Activated CD8-positive, alpha-beta T cell treated with anti-CD3 and anti-CD28 coated beads for 36 hours (primary cell): ENCODE measurements at regions not wholly inside any gene's neighbourhood (a gene's known extent, or its start where the extent isn't known, plus 50 kb on each side); places are given as distances from the start of the nearest gene placed in this dataset.

ENCODE experiments used
- ATAC-seq: fragments of 200-7000 bp; cut with Tn5 transposase; one replicate; pipeline ENCODE4 v1.10.0; 2021; ENCODE audit warnings: mild to moderate bottlenecking, moderate library complexity
- CTCF ChIA-PET: fragments of 350-600 bp; sonication (Branson Sonifier 250); formaldehyde crosslinking; loops from one replicate; lab custom pipeline; 2021; ENCODE audit warnings: antibody characterized with exemption; lab: Charles Lee
- POLR2A ChIA-PET: fragments of 350-600 bp; sonication (Branson Sonifier 250); formaldehyde crosslinking; loops from one replicate; lab custom pipeline; 2021; ENCODE audit warnings: antibody characterized with exemption; lab: Charles Lee
- DNase-seq: peaks from one replicate; pipeline ENCODE4 v3.0.0-alpha.2; 2020
- H3K27ac Mint-ChIP-seq: one replicate; pipeline ENCODE4 v1.8.0; 2021; ENCODE audit warnings: mild to moderate bottlenecking, mixed read lengths
- H3K27me3 Mint-ChIP-seq: one replicate; pipeline ENCODE4 v1.8.0; 2021; ENCODE audit warnings: mixed read lengths
- H3K36me3 Mint-ChIP-seq: one replicate; pipeline ENCODE4 v1.8.0; 2021; ENCODE audit warnings: low read depth, mixed read lengths
- H3K4me1 Mint-ChIP-seq: one replicate; pipeline ENCODE4 v1.8.0; 2021; ENCODE audit warnings: low read depth, mixed read lengths
- H3K4me3 Mint-ChIP-seq: one replicate; pipeline ENCODE4 v1.8.0; 2021; ENCODE audit warnings: mild to moderate bottlenecking, moderate library complexity, mixed read lengths
- H3K9me3 Mint-ChIP-seq: one replicate; pipeline ENCODE4 v1.8.0; 2021; ENCODE audit warnings: mixed read lengths
- intact Hi-C: fragments of 100-400 bp; cut with micrococcal nuclease; formaldehyde crosslinking; loops from one replicate; pipeline ENCODE4 v1.10.0; 2022
- TF ChIP-seq, protein P1 (sequence below): fragments of 200-600 bp; IDR thresholded peaks from one replicate; pipeline ENCODE4 v1.8.0; 2022; ENCODE audit warnings: antibody characterized with exemption, mild to moderate bottlenecking

DNA sequence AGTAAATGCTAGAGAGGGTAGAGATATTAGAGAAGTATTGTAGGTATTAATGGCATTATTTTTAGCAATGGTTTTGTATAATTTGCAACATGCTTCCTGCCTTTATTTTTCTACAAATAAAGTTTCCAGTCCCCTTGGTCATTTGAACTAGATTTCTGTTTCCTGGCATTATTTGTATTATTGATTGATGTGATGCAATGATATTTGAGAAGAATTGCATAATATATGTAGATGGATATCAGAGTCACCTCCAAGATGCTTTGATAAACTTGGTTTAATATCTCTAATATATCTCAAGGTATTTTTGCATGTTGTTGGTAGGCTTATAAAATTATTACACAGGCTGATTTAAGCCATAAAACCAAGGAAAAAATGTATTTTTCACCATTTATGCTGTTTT, 1054.5 kb downstream of the SLITRK1 start:
- no peaks in the 10 kb centered on the region for H3K36me3 Mint-ChIP-seq
- peaks cover 3% of the 10 kb centered on the region for H3K9me3 Mint-ChIP-seq
- POLR2A ChIA-PET: no interaction called here
- TF ChIP-seq, protein P1, sequence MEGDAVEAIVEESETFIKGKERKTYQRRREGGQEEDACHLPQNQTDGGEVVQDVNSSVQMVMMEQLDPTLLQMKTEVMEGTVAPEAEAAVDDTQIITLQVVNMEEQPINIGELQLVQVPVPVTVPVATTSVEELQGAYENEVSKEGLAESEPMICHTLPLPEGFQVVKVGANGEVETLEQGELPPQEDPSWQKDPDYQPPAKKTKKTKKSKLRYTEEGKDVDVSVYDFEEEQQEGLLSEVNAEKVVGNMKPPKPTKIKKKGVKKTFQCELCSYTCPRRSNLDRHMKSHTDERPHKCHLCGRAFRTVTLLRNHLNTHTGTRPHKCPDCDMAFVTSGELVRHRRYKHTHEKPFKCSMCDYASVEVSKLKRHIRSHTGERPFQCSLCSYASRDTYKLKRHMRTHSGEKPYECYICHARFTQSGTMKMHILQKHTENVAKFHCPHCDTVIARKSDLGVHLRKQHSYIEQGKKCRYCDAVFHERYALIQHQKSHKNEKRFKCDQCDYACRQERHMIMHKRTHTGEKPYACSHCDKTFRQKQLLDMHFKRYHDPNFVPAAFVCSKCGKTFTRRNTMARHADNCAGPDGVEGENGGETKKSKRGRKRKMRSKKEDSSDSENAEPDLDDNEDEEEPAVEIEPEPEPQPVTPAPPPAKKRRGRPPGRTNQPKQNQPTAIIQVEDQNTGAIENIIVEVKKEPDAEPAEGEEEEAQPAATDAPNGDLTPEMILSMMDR: no peak
- CTCF ChIA-PET: no interaction called here
- H3K27me3 Mint-ChIP-seq: no peaks in the 10 kb centered on the region
- H3K4me3 Mint-ChIP-seq: no peak overlapping the region
- H3K27ac Mint-ChIP-seq: no peak overlapping the region
- DNase-seq (no peak), ATAC-seq (no peak)
- intact Hi-C loops: no loop called here
- H3K4me1 Mint-ChIP-seq: no peaks in the 10 kb centered on the region

DNA sequence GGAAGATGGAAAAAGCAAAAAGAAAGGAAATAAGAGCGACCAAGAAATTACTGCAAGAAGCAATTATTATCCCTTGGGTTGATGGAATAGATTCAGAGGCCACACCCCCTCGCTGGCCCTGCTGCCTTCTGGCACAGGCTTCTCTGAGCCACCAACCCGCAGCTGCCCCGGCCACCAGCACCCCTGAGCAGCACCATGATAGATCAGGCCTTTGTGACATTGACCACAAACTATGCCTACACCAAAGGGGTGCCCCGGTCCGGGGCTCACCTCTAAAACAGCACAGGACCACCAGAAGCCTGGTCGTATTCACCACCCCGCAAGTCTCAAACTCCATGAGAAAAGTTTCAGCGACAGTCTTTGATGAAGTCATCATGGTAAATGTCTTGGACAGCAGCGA, 1059.3 kb downstream of the SLITRK1 start:
- DNase-seq: no peak
- TF ChIP-seq, protein P1: no peak
- no peak for ATAC-seq
- no peaks in the 10 kb centered on the region for H3K27me3 Mint-ChIP-seq
- intact Hi-C loops: no loop called here
- POLR2A ChIA-PET: no interaction called here
- H3K4me3 Mint-ChIP-seq: no peak overlapping the region
- CTCF ChIA-PET: no interaction called here
- no peaks in the 10 kb centered on the region for H3K4me1 Mint-ChIP-seq
- H3K27ac Mint-ChIP-seq: no peak overlapping the region
- H3K36me3 Mint-ChIP-seq: no peaks in the 10 kb centered on the region
- H3K9me3 Mint-ChIP-seq: no peaks in the 10 kb centered on the region

DNA sequence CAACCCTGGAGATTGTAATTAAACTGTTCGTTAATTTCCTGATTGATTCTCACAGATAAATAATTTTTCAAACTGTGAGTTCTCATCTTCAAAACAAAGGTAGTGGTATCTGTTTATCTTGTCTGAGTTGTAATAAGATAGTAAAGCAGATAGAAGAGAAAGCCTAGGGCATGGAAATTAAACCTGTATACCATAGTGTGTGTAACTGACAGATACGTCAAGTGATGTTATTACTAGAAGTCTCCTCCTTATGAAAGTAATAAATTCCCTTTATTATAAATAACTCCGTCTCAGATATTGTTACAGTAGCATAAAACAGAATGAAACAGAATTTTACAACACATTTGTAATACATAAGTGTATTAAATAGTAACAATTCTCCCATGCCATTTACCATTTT, 1065.1 kb downstream of the SLITRK1 start:
- Mint-ChIP-seq H3K4me3 (no peak overlapping the region), H3K27ac (no peak overlapping the region), H3K4me1 (no peaks in the 10 kb centered on the region), H3K27me3 (no peaks in the 10 kb centered on the region), H3K36me3 (no peaks in the 10 kb centered on the region), H3K9me3 (peaks cover 4% of the 10 kb centered on the region)
- TF ChIP-seq, protein P1: no peak
- ATAC-seq (no peak), DNase-seq (no peak)
- intact Hi-C loops: no loop called here
- CTCF ChIA-PET: no interaction called here
- POLR2A ChIA-PET: no interaction called here

DNA sequence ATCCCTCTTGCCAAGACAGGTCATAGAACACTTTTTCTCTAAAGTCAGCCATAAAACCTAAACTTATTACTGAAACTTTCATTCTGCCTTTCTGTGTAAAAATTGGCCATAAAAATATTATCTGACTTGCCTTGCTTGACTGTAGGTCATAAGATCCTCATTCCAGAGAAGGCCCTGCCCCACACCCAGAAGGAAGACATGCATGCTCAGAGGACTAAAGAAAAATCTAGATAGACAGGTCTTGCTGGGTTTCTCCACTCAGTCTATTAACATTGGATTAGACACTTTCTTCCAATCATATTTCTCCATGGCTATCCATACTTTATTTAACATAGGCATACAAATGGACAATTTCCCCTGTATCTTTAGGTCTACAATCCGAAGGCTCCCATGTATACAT, 1066.5 kb downstream of the SLITRK1 start:
- Mint-ChIP-seq H3K27me3 (no peaks in the 10 kb centered on the region), H3K4me1 (no peaks in the 10 kb centered on the region), H3K4me3 (no peak overlapping the region), H3K36me3 (no peaks in the 10 kb centered on the region), H3K9me3 (peaks cover 4% of the 10 kb centered on the region), H3K27ac (no peak overlapping the region)
- intact Hi-C loops: no loop called here
- ATAC-seq (no peak), DNase-seq (no peak)
- ChIA-PET POLR2A (no interaction called here), CTCF (no interaction called here)
- TF ChIP-seq, protein P1: no peak

DNA sequence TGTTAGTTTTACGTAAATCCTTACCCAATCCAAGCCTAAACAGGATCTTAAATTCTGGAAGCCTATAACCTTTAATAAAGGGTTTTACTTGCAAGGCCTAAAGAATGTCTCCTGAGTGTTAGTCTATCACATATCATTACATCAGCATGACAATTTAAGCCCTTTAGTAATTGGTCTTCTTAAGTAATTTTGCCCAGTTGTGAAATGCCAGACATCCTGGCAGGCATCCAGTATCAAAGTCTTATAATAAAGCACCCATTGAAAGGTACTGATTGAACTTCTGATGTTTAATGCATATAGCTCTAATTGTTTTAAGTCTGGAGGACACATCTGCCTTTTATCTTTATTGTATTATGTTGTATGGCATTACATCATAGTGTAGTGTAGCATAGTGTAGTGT, 1078.9 kb downstream of the SLITRK1 start:
- H3K9me3 Mint-ChIP-seq: peaks cover 6% of the 10 kb centered on the region
- ChIA-PET CTCF (no interaction called here), POLR2A (no interaction called here)
- no peak overlapping the region for H3K4me3 Mint-ChIP-seq
- H3K4me1 Mint-ChIP-seq: no peaks in the 10 kb centered on the region
- no peak overlapping the region for H3K27ac Mint-ChIP-seq
- no peaks in the 10 kb centered on the region for H3K36me3 Mint-ChIP-seq
- intact Hi-C loops: no loop called here
- TF ChIP-seq, protein P1: no peak
- ATAC-seq: no peak
- DNase-seq: no peak
- H3K27me3 Mint-ChIP-seq: no peaks in the 10 kb centered on the region
